ENCODE measurements at regions not wholly inside any gene's neighbourhood (a gene's known extent, or its start where the extent isn't known, plus 50 kb on each side); places are given as distances from the start of the nearest gene placed in this dataset.

DNA sequence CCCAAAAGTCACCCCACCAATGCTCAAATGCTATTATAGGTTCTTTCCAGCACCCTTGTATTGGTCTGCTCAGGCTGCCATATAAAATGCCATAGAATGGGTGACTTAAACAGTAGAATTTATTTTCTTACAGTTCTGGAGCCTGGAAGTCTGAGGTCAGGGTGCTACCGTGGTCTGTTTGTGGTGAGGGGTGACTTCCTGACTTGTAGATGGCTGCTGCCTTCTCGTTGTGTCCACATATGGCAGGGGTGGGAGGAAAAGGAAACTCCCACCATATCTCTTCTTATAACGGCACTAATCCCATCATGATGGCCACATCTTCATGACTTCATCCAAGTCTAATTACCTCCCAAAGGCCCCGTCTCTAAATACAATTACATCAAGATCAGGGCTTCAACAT is 257.8 kb upstream of the TARS1 start:
- no peak for TF ChIP-seq CTCF (IDR thresholded peaks at IDR 0.05)
- POLR2A ChIA-PET: no interaction called here
- Mint-ChIP-seq H3K27me3 (no peaks in the 10 kb centered on the region), H3K36me3 (ENCODE audit: low read depth) (no peaks in the 10 kb centered on the region), H3K4me3 (no peak overlapping the region), H3K27ac (no peak overlapping the region), H3K4me1 (ENCODE audit: low read depth) (no peaks in the 10 kb centered on the region), H3K9me3 (peaks cover 3% of the 10 kb centered on the region)
- intact Hi-C loops (cut with micrococcal nuclease): no loop called here
- CTCF ChIA-PET: no interaction called here
- ATAC-seq: no peak
- DNase-seq: no peak

DNA sequence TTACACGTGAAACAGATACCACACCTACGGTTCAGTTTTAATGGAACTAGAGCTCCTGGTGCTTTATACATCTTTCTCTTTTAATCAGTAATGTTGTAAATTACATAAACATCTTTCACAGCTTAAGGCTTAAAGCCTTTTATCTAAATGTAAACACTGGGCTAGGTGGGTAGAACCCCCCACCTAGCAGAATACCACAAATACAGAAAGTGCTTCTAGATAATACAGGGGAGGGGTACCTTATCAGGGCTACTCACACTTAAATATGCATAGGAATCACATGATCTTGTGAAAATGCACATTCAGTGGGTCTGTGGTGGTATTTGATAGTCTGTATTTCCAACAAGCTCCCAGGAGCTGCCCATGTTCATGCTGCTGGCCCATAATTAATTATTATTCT is 256.4 kb upstream of the TARS1 start:
- Mint-ChIP-seq H3K4me1 (ENCODE audit: low read depth) (no peaks in the 10 kb centered on the region), H3K9me3 (peaks cover 9% of the 10 kb centered on the region), H3K27ac (no peak overlapping the region), H3K4me3 (no peak overlapping the region), H3K27me3 (no peaks in the 10 kb centered on the region), H3K36me3 (ENCODE audit: low read depth) (no peaks in the 10 kb centered on the region)
- intact Hi-C loops (cut with micrococcal nuclease): no loop called here
- CTCF ChIA-PET: no interaction called here
- TF ChIP-seq CTCF (IDR thresholded peaks at IDR 0.05): no peak
- ATAC-seq (no peak), DNase-seq (no peak)
- POLR2A ChIA-PET: no interaction called here

- no peak for ATAC-seq
- Mint-ChIP-seq H3K27ac (no peak overlapping the region), H3K4me3 (no peak overlapping the region), H3K4me1 (ENCODE audit: low read depth) (no peaks in the 10 kb centered on the region), H3K27me3 (no peaks in the 10 kb centered on the region), H3K9me3 (peaks cover 16% of the 10 kb centered on the region), H3K36me3 (ENCODE audit: low read depth) (no peaks in the 10 kb centered on the region)
- POLR2A ChIA-PET: no interaction called here
- DNase-seq: no peak
- TF ChIP-seq CTCF (IDR thresholded peaks at IDR 0.05): no peak
- intact Hi-C loops (cut with micrococcal nuclease): no loop called here
- CTCF ChIA-PET: interaction anchor here (0.9 kb wide), 1 partner anchor 31 kb away, joined by 3 read pairs; no protein-coding TSS in a partner anchor
Measured at GRCh38 chr5:33188089-33188488, 252.7 kb upstream of the TARS1 start.

DNA sequence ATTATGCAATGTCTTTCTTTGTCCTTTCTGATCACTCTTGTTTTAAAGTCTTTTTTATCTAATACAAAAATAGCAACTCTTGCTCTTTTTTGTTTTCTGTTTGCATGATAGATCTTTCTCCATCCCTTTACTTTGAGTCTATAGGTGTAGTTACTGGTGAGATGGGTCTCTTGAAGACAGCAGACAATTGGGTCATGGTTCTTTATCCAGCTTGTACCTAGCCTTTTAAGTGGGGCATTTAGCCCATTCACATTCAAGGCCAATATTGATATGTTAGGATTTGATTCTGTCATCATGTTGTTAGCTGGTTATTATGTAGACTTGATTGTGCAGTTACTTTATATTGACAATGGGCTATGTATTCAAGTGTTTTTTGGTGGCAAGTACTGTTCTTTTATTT is 245.9 kb upstream of the TARS1 start:
- ATAC-seq (no peak), DNase-seq (no peak)
- Mint-ChIP-seq H3K4me1 (ENCODE audit: low read depth) (no peaks in the 10 kb centered on the region), H3K4me3 (no peak overlapping the region), H3K36me3 (ENCODE audit: low read depth) (no peaks in the 10 kb centered on the region), H3K27ac (no peak overlapping the region), H3K27me3 (no peaks in the 10 kb centered on the region), H3K9me3 (peaks cover 12% of the 10 kb centered on the region)
- intact Hi-C loops (cut with micrococcal nuclease): no loop called here
- TF ChIP-seq CTCF (IDR thresholded peaks at IDR 0.05): no peak
- ChIA-PET CTCF (no interaction called here), POLR2A (no interaction called here)

DNA sequence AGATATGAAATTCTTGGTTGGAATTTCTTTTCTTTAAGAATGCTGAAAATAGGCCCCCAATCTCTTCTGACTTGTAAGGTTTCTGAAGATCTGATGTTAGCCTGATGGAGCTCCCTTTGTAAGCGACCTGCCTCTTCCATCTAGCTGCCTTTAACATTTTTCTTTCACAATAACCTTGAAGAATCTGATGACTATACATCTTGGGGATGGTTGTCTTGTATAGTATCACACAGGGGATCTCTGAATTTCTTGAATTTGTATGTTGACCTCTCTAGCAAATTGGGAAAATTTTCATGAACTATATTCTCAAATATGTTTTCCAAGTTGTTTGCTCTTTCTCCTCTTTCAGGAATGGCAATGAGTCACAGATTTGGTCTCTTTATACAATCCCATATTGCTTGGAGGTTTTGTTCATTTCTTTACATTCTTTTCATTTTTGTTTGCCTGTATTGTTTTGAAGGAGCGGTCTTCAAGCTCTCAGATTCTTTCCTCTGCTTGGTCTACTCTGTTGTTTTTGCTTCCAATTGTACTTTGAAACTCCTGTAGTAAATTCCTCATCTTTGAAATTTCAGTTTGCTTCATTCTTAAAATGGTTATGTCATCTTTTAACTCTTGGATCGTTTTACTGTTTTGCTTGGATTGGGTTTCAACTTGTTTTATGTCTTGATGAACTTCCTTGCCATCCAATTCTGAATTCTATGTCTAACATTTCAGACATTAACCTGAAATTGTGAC is 245.2 kb upstream of the TARS1 start:
- Mint-ChIP-seq H3K27me3 (no peaks in the 10 kb centered on the region), H3K36me3 (ENCODE audit: low read depth) (no peaks in the 10 kb centered on the region), H3K4me3 (no peak overlapping the region), H3K9me3 (peaks cover 12% of the 10 kb centered on the region), H3K4me1 (ENCODE audit: low read depth) (no peaks in the 10 kb centered on the region), H3K27ac (no peak overlapping the region)
- no peak for TF ChIP-seq CTCF (IDR thresholded peaks at IDR 0.05)
- DNase-seq (no peak), ATAC-seq (no peak)
- ChIA-PET POLR2A (no interaction called here), CTCF (no interaction called here)
- intact Hi-C loops (cut with micrococcal nuclease): no loop called here
